GM23338 (cell line): ENCODE measurements at regions not wholly inside any gene's neighbourhood (a gene's known extent, or its start where the extent isn't known, plus 50 kb on each side); places are given as distances from the start of the nearest gene placed in this dataset.

Source experiments
- ATAC-seq: fragments of 200-7000 bp; cut with Tn5 transposase; 3 replicates; pipeline ENCODE4 v1.9.1; 2020
- DNase-seq: peaks from one replicate; pipeline ENCODE4 v3.0.0-alpha.2; 2015; ENCODE audit warnings: low spot score
- H2AFZ ChIP-seq: fragments of 200-600 bp; sonication (generic); 2 replicates; pipeline ENCODE4 v1.8.0; 2016; ENCODE audit warnings: antibody characterized with exemption, mild to moderate bottlenecking, moderate library complexity
- H3F3A ChIP-seq: fragments of 200-600 bp; sonication (generic); replicated peaks from 2 replicates; pipeline ENCODE4 v1.8.0; 2017; ENCODE audit warnings: antibody characterized with exemption, mixed run types, low read depth
- H3K27ac ChIP-seq: fragments of 200-600 bp; sonication (generic); 2 replicates; pipeline ENCODE4 v1.6.1; 2016; ENCODE audit warnings: low read depth
- H3K27me3 ChIP-seq: fragments of 200-600 bp; sonication (generic); 2 replicates; pipeline ENCODE4 v1.8.0; 2016; ENCODE audit warnings: mild to moderate bottlenecking, mixed run types, moderate library complexity; ENCODE audit not compliant: insufficient read depth
- H3K36me3 ChIP-seq: fragments of 200-600 bp; sonication (generic); 2 replicates; pipeline ENCODE4 v1.8.0; 2016; ENCODE audit warnings: mild to moderate bottlenecking; ENCODE audit not compliant: insufficient read depth
- H3K4me1 ChIP-seq: fragments of 200-600 bp; sonication (generic); 2 replicates; pipeline ENCODE4 v1.8.0; 2016; ENCODE audit warnings: mild to moderate bottlenecking, moderate library complexity; ENCODE audit not compliant: insufficient read depth
- H3K4me2 ChIP-seq: fragments of 200-600 bp; sonication (generic); 2 replicates; pipeline ENCODE4 v1.7.1; 2017; ENCODE audit warnings: mixed run types
- H3K4me3 ChIP-seq: fragments of 200-600 bp; sonication (generic); 2 replicates; pipeline ENCODE4 v1.6.1; 2016; ENCODE audit warnings: mixed run types
- H3K79me2 ChIP-seq: fragments of 200-600 bp; sonication (generic); replicated peaks from 2 replicates; pipeline ENCODE4 v1.8.0; 2017; ENCODE audit warnings: mild to moderate bottlenecking; ENCODE audit not compliant: insufficient read depth
- H3K9me2 ChIP-seq: fragments of 200-600 bp; sonication (generic); 2 replicates; pipeline ENCODE4 v1.8.0; 2017; ENCODE audit not compliant: insufficient read depth
- H4K20me1 ChIP-seq: fragments of 200-600 bp; sonication (generic); replicated peaks from 2 replicates; pipeline ENCODE4 v1.8.0; 2017; ENCODE audit warnings: mild to moderate bottlenecking; ENCODE audit not compliant: insufficient read depth
- H3K27ac Mint-ChIP-seq: 2 replicates; pipeline ENCODE4 v1.8.0; 2020; ENCODE audit warnings: inconsistent platforms, mild to moderate bottlenecking, moderate library complexity, mixed read lengths
- H3K27me3 Mint-ChIP-seq: 3 replicates; pipeline ENCODE4 v1.8.0; 2022; ENCODE audit warnings: low read depth, mild to moderate bottlenecking, moderate library complexity, mixed read lengths, inconsistent platforms; ENCODE audit not compliant: insufficient read depth, poor library complexity
- H3K36me3 Mint-ChIP-seq: 3 replicates; pipeline ENCODE4 v1.8.0; 2021; ENCODE audit warnings: low read depth, mild to moderate bottlenecking, inconsistent platforms, moderate library complexity, mixed read lengths
- H3K4me1 Mint-ChIP-seq: 3 replicates; pipeline ENCODE4 v1.8.0; 2020; ENCODE audit warnings: mild to moderate bottlenecking, inconsistent platforms, mixed read lengths
- H3K4me3 Mint-ChIP-seq: 3 replicates; pipeline ENCODE4 v1.8.0; 2021; ENCODE audit warnings: moderate library complexity, mild to moderate bottlenecking, inconsistent platforms, mixed read lengths
- H3K9me3 Mint-ChIP-seq: 3 replicates; pipeline ENCODE4 v1.8.0; 2020; ENCODE audit warnings: moderate library complexity, mild to moderate bottlenecking, inconsistent platforms, mixed read lengths
- JUNB ChIP-seq: IDR thresholded peaks from one replicate; pipeline ENCODE4 v1.6.1; 2016; ENCODE audit warnings: antibody characterized with exemption; ENCODE audit not compliant: unreplicated experiment
- NANOG ChIP-seq: IDR thresholded peaks from 2 replicates; pipeline ENCODE4 v1.6.1; 2016; ENCODE audit warnings: antibody characterized with exemption, borderline replicate concordance
- POLR2AphosphoS5 ChIP-seq: IDR thresholded peaks from 2 replicates; pipeline ENCODE4 v1.6.1; 2016; ENCODE audit warnings: antibody characterized with exemption, low read depth
- REST ChIP-seq: IDR thresholded peaks from one replicate; pipeline ENCODE4 v1.6.1; 2018; ENCODE audit warnings: antibody characterized with exemption; ENCODE audit not compliant: unreplicated experiment
- STAT1 ChIP-seq: IDR thresholded peaks from one replicate; pipeline ENCODE4 v1.6.1; 2016; ENCODE audit warnings: antibody characterized with exemption; ENCODE audit not compliant: unreplicated experiment
- ZNF114 ChIP-seq: fragments of 250-450 bp; sonication (Bioruptor Pico); IDR thresholded peaks from 2 replicates; pipeline ENCODE4 v1.5.0; 2020; ENCODE audit warnings: mild to moderate bottlenecking, moderate library complexity
- ZNF331 ChIP-seq: fragments of 250-450 bp; sonication (Bioruptor Pico); IDR thresholded peaks from 2 replicates; pipeline ENCODE4 v1.5.0; 2020; ENCODE audit warnings: low read depth, mild to moderate bottlenecking, moderate library complexity
- TF ChIP-seq, protein P1 (sequence below), 2 experiments: fragments of 200-600 bp in 1 of 2; sonication (generic) in 1 of 2; conservative IDR thresholded peaks; 2 replicates each; pipeline versions ENCODE4 v1.5.1 to v1.6.1; 2016 to 2017; ENCODE audit warnings: antibody characterized with exemption in 2 of 2, low read depth in 2 of 2, mild to moderate bottlenecking in 2 of 2, moderate library complexity in 1 of 2

DNA sequence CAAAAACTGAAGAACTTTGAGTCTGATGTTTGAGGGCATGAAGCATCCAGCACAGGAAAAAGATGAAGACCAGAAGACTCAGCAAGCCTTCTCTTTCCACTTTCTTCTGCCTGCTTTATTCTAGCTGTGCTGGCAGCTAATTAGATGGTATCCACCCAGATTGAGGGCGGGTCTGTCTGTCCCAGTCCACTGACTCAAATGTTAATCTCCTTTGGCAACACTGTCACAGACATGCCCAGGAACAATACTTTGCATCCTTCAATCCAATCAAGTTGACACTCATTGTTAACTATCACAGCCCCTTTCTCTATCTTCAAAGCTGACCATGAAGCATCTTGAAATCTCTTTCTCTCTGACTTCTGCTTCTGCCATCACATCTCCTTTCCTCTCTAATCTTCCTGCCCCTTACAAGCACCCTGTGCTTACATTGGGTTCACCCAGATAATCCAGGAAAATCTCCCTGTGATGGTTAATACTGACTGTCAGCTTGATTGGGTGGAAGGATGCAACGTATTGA is 115.9 kb upstream of the CDH13 start:
- Histone ChIP-seq H3K27me3 (no peaks in the 10 kb centered on the region), H3K4me3 (no peak overlapping the region), H3K79me2 (no peaks in the 10 kb centered on the region), H3K4me2 (no peak overlapping the region), H3F3A (no peaks in the 10 kb centered on the region), H3K9me2 (peaks cover 15% of the 10 kb centered on the region), H3K36me3 (no peaks in the 10 kb centered on the region), H4K20me1 (no peaks in the 10 kb centered on the region), H2AFZ (no peak overlapping the region), H3K4me1 (no peaks in the 10 kb centered on the region), H3K27ac (no peak overlapping the region)
- ATAC-seq, result no peak
- Mint-ChIP-seq H3K27ac (no peak overlapping the region), H3K36me3 (no peaks in the 10 kb centered on the region), H3K27me3 (no peaks in the 10 kb centered on the region), H3K9me3 (peaks cover 20% of the 10 kb centered on the region), H3K4me1 (no peaks in the 10 kb centered on the region), H3K4me3 (no peak overlapping the region)
- TF ChIP-seq REST (no peak), ZNF331 (CRISPR knock-in tag) (no peak), JUNB (no peak), POLR2AphosphoS5 (no peak), STAT1 (no peak), NANOG (no peak)
- TF ChIP-seq, protein P1, sequence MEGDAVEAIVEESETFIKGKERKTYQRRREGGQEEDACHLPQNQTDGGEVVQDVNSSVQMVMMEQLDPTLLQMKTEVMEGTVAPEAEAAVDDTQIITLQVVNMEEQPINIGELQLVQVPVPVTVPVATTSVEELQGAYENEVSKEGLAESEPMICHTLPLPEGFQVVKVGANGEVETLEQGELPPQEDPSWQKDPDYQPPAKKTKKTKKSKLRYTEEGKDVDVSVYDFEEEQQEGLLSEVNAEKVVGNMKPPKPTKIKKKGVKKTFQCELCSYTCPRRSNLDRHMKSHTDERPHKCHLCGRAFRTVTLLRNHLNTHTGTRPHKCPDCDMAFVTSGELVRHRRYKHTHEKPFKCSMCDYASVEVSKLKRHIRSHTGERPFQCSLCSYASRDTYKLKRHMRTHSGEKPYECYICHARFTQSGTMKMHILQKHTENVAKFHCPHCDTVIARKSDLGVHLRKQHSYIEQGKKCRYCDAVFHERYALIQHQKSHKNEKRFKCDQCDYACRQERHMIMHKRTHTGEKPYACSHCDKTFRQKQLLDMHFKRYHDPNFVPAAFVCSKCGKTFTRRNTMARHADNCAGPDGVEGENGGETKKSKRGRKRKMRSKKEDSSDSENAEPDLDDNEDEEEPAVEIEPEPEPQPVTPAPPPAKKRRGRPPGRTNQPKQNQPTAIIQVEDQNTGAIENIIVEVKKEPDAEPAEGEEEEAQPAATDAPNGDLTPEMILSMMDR (conservative IDR thresholded peaks at IDR 0.05; ENCODE audit: low read depth in 2 of 2), result no peak
- DNase-seq, result no peak

DNA sequence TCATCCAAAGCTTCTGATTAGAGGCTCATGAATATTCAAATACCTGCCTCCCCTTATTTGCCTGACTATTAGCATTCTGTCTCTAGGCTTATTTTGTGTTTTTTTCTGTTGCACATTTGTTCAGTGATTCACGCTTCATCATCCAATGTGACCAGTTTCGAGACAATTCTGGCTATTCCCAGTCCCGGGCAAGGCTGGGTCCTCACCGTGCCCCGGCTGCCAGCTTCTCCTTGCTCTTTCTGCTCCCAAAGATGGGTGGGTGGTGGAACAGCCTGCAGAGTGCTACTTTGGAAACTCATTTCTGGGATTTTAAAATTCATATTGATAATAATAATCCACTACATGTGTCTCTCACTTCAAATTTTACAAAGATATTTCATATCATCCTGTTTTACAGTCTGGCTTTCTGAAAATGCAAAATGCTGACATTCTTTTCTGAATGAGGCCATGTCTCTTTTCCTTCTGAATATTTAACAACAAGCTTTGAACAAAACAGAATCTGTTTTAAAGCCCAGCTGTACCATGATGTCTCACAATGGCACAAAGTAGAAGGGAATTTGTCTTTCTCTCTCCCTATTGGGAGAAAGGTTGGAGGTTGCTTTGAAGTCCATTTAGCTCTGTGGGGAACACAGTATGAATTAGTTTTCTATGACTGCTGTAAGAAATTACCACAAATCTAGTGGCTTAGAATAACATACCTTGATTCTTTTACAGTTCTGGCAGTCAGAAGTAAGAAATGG is 116.9 kb upstream of the CDH13 start:
- no peaks in the 10 kb centered on the region for H3K27me3 ChIP-seq
- DNase-seq, result no peak
- no peaks in the 10 kb centered on the region for H3K4me1 ChIP-seq
- no peak overlapping the region for H3K4me3 Mint-ChIP-seq
- H3K4me1 Mint-ChIP-seq, result no peaks in the 10 kb centered on the region
- no peak overlapping the region for H2AFZ ChIP-seq
- no peak overlapping the region for H3K4me2 ChIP-seq
- no peak overlapping the region for H3K27ac ChIP-seq
- H3F3A ChIP-seq, result no peaks in the 10 kb centered on the region
- H3K36me3 Mint-ChIP-seq, result no peaks in the 10 kb centered on the region
- no peaks in the 10 kb centered on the region for H3K27me3 Mint-ChIP-seq
- H3K36me3 ChIP-seq, result no peaks in the 10 kb centered on the region
- H3K27ac Mint-ChIP-seq, result no peak overlapping the region
- H3K9me3 Mint-ChIP-seq, result peaks cover 20% of the 10 kb centered on the region
- H3K79me2 ChIP-seq, result no peaks in the 10 kb centered on the region
- no peak overlapping the region for H3K4me3 ChIP-seq
- ATAC-seq, result no peak
- H4K20me1 ChIP-seq, result no peaks in the 10 kb centered on the region
- H3K9me2 ChIP-seq, result peaks cover 11% of the 10 kb centered on the region
- TF ChIP-seq ZNF114 (CRISPR knock-in tag) (no peak), NANOG (no peak)
- TF ChIP-seq, protein P1 (conservative IDR thresholded peaks at IDR 0.05; ENCODE audit: low read depth in 2 of 2), result no peak
